Ovary (tissue), 7 donors: ENCODE measurements at regions not wholly inside any gene's neighbourhood (a gene's known extent, or its start where the extent isn't known, plus 50 kb on each side); places are given as distances from the start of the nearest gene placed in this dataset.

Source experiments
- DNase-seq, 5 donors: peaks; one replicate each; pipeline ENCODE4 v3.0.0-alpha.2; 2019 to 2020
- H3K27ac ChIP-seq, 2 donors: fragments of 200-600 bp; one replicate each; pipeline versions ENCODE4 v1.5.1 to v1.8.0; 2019 to 2022
- H3K27me3 ChIP-seq: fragments of 200-600 bp; one replicate; pipeline ENCODE4 v1.8.0; 2022
- H3K36me3 ChIP-seq: fragments of 200-600 bp; sonication (generic); one replicate; pipeline ENCODE4 v1.5.1; 2019
- H3K4me1 ChIP-seq: one replicate; pipeline ENCODE4 v1.8.1; 2013; ENCODE audit warnings: mild to moderate bottlenecking, moderate library complexity; ENCODE audit not compliant: insufficient read depth
- H3K4me3 ChIP-seq: fragments of 200-600 bp; sonication (generic); one replicate; pipeline ENCODE4 v1.5.1; 2017
- H3K9me3 ChIP-seq, 2 donors: fragments of 200-600 bp in 1 of 2; sonication (generic) in 1 of 2; one replicate each; pipeline versions ENCODE4 v1.5.1 to v1.8.1; 2013 to 2019; ENCODE audit warnings: mild to moderate bottlenecking in 1 of 2, moderate library complexity in 1 of 2
- EP300 ChIP-seq: sonication (generic); formaldehyde crosslinking; IDR thresholded peaks from one replicate; pipeline ENCODE4 v1.6.1; 2017; ENCODE audit warnings: antibody characterized with exemption
- POLR2A ChIP-seq: fragments of 450-650 bp; IDR thresholded peaks from one replicate; pipeline ENCODE4 v1.6.1; 2017; ENCODE audit warnings: antibody characterized with exemption, mild to moderate bottlenecking, moderate library complexity
- WGBS, 3 donors: extraction: QIAGEN DNeasy Blood & Tissue Kit in 1 of 3; methylation state at CpG; one replicate each; pipeline versions ENCODE4 v1.1.5 to v1.1.7; 2013 to 2017; 5-methylcytosine and 5-hydroxymethylcytosine counted together
- intact Hi-C, 4 donors: fragments of 100-400 bp; cut with DNase I; formaldehyde crosslinking; loops; one replicate each; pipeline versions ENCODE4 v1.11.0 to v1.15.1; 2022 to 2023
- TF ChIP-seq, protein P1 (sequence below), 3 donors: fragments of 450-650 bp in 2 of 3; fragments of 200-600 bp in 1 of 3; IDR thresholded peaks; one replicate each; pipeline versions ENCODE4 v1.5.1 to v1.8.0; 2016 to 2022; ENCODE audit warnings: antibody characterized with exemption in 3 of 3, mild to moderate bottlenecking in 1 of 3
- donor health status: DM: no; HTN: no; CAD: no; lungs with moderate emphysema.
- donor health status: DM: no; HTN: no; CAD: no.
- donor health status: Bipolar disorder and iron deficiency.
- donor health status: DM: no; HTN: no; CAD: no.
- donor health status: DM: yes; HTN: yes; CAD: no.

DNA sequence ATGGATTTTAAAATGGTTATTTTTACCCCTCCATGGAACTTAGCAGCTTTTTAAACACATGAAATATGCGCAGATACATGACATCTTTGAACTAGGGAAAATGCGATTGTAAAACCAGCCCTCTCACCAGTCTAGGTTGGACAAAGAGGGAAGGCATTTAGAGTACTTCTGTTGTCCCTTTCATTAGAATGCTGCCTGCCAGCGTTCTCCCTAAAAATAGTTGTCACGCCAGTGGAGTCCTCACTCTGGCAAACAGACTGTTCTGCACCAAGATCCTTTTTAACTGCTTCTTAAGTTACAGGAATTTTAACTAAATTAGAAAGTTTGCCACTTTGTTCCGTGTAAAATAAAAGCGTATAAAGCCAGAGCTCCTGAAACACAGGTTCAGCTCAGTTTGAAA, 295.3 kb downstream of the VPS13C start:
- WGBS, 3 donors = 60 to 71% (median 64%) methylated on average over 6 of the region's 6 CpGs
- DNase-seq = no peak
- no peak overlapping the region for H3K27ac ChIP-seq
- TF ChIP-seq POLR2A (no peak), EP300 (no peak)
- TF ChIP-seq, protein P1, sequence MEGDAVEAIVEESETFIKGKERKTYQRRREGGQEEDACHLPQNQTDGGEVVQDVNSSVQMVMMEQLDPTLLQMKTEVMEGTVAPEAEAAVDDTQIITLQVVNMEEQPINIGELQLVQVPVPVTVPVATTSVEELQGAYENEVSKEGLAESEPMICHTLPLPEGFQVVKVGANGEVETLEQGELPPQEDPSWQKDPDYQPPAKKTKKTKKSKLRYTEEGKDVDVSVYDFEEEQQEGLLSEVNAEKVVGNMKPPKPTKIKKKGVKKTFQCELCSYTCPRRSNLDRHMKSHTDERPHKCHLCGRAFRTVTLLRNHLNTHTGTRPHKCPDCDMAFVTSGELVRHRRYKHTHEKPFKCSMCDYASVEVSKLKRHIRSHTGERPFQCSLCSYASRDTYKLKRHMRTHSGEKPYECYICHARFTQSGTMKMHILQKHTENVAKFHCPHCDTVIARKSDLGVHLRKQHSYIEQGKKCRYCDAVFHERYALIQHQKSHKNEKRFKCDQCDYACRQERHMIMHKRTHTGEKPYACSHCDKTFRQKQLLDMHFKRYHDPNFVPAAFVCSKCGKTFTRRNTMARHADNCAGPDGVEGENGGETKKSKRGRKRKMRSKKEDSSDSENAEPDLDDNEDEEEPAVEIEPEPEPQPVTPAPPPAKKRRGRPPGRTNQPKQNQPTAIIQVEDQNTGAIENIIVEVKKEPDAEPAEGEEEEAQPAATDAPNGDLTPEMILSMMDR (IDR thresholded peaks at IDR 0.05) = no peak
- H3K27me3 ChIP-seq = no peaks in the 10 kb centered on the region
- no peaks in the 10 kb centered on the region for H3K9me3 ChIP-seq
- no peaks in the 10 kb centered on the region for H3K4me1 ChIP-seq
- no peaks in the 10 kb centered on the region for H3K36me3 ChIP-seq
- intact Hi-C loops = no loop called here
- no peak overlapping the region for H3K4me3 ChIP-seq

DNA sequence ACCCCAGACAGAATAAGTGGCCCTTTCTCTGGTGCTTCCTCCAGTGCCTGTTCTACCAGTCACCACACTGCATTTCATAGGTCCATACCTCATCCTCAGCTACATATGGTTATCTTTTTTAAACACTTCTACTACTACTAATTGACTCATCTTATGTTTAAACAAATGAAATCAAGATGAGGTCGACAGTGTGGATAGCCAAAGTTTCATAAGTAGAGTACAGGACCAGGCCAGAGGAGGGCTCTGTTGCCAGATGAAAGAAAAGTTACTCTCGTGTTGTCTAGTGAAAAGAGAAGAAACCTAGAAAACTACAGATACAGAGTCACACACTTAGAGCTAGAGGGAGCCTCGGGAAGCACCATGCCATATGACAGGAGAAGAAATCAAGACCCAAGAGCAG, 296.1 kb downstream of the VPS13C start:
- intact Hi-C loops = no loop called here
- H3K4me3 ChIP-seq = no peak overlapping the region

DNA sequence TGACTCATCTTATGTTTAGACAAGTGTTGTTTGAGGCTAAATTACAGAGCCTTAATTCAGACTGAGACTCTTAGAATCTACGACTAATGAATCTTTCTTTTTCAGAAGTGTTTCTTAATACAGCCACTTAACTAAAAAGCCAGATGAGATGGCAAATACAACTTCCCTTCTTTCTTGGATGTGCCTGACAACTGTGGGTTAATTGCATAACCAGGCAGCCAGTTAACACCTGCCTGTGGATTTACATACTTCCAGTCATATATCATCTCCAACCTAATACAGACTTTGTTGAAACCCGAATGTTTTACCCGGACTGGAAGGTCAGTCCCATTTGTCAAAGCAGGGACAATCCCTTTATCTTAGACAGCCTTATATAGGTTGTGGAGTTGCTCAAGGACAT, 297.6 kb downstream of the VPS13C start:
- TF ChIP-seq EP300 (no peak), POLR2A (no peak)
- TF ChIP-seq, protein P1 (IDR thresholded peaks at IDR 0.05) = no peak
- WGBS, 3 donors = 45 to 57% (median 48%) methylated on average over 3 of the region's 3 CpGs
- intact Hi-C loops = no loop called here

More for the DNA sequence above, 296.1 kb downstream of the VPS13C start:
- Histone ChIP-seq H3K9me3 (no peaks in the 10 kb centered on the region), H3K27me3 (no peaks in the 10 kb centered on the region), H3K4me1 (no peaks in the 10 kb centered on the region), H3K27ac (no peak overlapping the region), H3K36me3 (no peaks in the 10 kb centered on the region)
- no peak for DNase-seq
- TF ChIP-seq EP300 = no peak
- TF ChIP-seq, protein P1 (IDR thresholded peaks at IDR 0.05) = no peak
- no peak for TF ChIP-seq POLR2A
- 60 to 65% (median 63%) methylated on average over 3 of the region's 3 CpGs for WGBS, 3 donors

DNA sequence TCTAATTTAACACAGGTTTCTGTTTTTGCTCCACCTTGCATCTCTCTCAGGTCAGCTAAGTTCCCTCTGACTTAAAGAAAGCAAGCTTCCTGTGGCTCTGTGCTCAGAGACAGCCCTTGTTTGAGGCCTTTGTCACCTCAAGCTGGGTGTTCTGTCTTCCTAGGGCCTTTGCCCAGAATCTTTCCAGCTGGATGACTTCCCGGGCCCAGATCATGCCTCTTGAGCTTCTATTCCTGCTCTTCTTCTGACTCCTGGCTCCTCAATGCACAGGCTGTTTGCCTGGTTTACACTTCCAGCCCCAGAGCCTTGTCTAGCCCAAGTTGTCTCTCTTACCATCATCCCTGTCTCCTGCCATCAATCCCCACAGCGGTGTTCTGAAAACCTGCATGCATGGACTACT, 300.6 kb downstream of the VPS13C start:
- Histone ChIP-seq H3K4me3 (no peak overlapping the region), H3K27ac (no peak overlapping the region), H3K9me3 (no peaks in the 10 kb centered on the region), H3K36me3 (no peaks in the 10 kb centered on the region), H3K4me1 (no peaks in the 10 kb centered on the region), H3K27me3 (no peaks in the 10 kb centered on the region)
- WGBS, 3 donors = 31 to 86% (median 67%) methylated on average over 2 of the region's 2 CpGs
- intact Hi-C loops = no loop called here
- DNase-seq = no peak
- TF ChIP-seq, protein P1 (IDR thresholded peaks at IDR 0.05) = no peak
- no peak for TF ChIP-seq EP300

More for the DNA sequence above, 297.6 kb downstream of the VPS13C start:
- Histone ChIP-seq H3K27ac (no peak overlapping the region), H3K9me3 (no peaks in the 10 kb centered on the region), H3K4me1 (no peaks in the 10 kb centered on the region), H3K27me3 (no peaks in the 10 kb centered on the region), H3K36me3 (no peaks in the 10 kb centered on the region), H3K4me3 (no peak overlapping the region)
- DNase-seq = no peak
